B cell (primary cell): ENCODE measurements at regions not wholly inside any gene's neighbourhood (a gene's known extent, or its start where the extent isn't known, plus 50 kb on each side); places are given as distances from the start of the nearest gene placed in this dataset.

ENCODE experiments used
- CTCF ChIP-seq: fragments of 200-600 bp; IDR thresholded peaks from one replicate; pipeline ENCODE4 v1.8.0; 2022; ENCODE audit warnings: antibody characterized with exemption, mild to moderate bottlenecking
- EZH2 ChIP-seq: IDR thresholded peaks from 2 replicates; pipeline ENCODE4 v1.6.1; 2012; ENCODE audit warnings: borderline replicate concordance, low read depth, mild to moderate bottlenecking, moderate library complexity, low read length; ENCODE audit not compliant: insufficient read depth, poor library complexity, severe bottlenecking

GRCh38 chr6:90648873-90649272 lies 62.0 kb upstream of the MAP3K7 start:
- TF ChIP-seq CTCF = no peak
- no peak for TF ChIP-seq EZH2
